ENCODE measurements at regions not wholly inside any gene's neighbourhood (a gene's known extent, or its start where the extent isn't known, plus 50 kb on each side); places are given as distances from the start of the nearest gene placed in this dataset.

DNA sequence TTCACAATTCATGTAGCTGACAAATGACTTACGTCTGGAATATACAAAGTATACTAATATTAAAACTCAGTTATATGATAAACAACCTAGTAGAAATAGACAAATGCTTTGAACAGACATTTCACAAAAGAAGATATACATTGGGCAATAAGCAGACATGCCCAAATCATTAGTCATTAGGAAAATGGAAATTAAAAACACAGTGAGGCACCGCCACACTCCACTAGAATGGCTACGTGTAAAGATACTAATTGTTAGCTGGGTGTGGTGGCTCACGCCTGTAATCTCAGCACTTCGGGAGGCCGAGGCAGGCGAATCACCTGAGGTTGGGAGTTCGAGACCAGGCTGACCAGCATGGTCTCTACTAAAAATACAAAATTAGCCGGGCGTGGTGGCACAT is 248.9 kb upstream of the TMEM132C start:
- no peak overlapping the region for H3K4me3 ChIP-seq
- no peaks in the 10 kb centered on the region for H3K4me1 ChIP-seq (ENCODE audit: control insufficient read depth, insufficient read depth, low read length)
- FAIRE-seq (no peak), ATAC-seq (no peak), DNase-seq (ENCODE audit: low read depth, low spot score) (no peak)
- no peaks in the 10 kb centered on the region for H3K27me3 ChIP-seq (replicated peaks in 1 of 2; ENCODE audit: control insufficient read depth in 2 of 2, insufficient read depth in 2 of 2, low read length in 1 of 2)
- no peaks in the 10 kb centered on the region for H3K36me3 ChIP-seq (ENCODE audit: control insufficient read depth in 2 of 2, insufficient read depth in 2 of 2, low read length in 1 of 2)
- no peaks in the 10 kb centered on the region for H3K79me2 ChIP-seq (ENCODE audit: control insufficient read depth, insufficient read depth, low read length)
- TF ChIP-seq CEBPB (IDR thresholded peaks at IDR 0.05; ENCODE audit: borderline replicate concordance in 1 of 2, low read depth in 2 of 2, low read length in 2 of 2) (no peak), POLR2A (IDR thresholded peaks at IDR 0.05; ENCODE audit: low read depth, low read length) (no peak), ZBED1 (IDR thresholded peaks at IDR 0.05; ENCODE audit: borderline replicate concordance) (no peak), CBX3 (IDR thresholded peaks at IDR 0.05; ENCODE audit: borderline replicate concordance, low read depth) (no peak), RCOR1 (conservative IDR thresholded peaks at IDR 0.05; ENCODE audit: low read depth, low read length) (no peak), EED (IDR thresholded peaks at IDR 0.05; ENCODE audit: low read depth) (no peak), NFIC (IDR thresholded peaks at IDR 0.05; ENCODE audit: low read depth, low read length) (no peak), RAD21 (IDR thresholded peaks at IDR 0.05; ENCODE audit: insufficient read depth, low read depth, low read length) (no peak), SUPT20H (IDR thresholded peaks at IDR 0.05; ENCODE audit: borderline replicate concordance, control insufficient read depth, low read depth, low read length) (no peak), GATAD2B (conservative IDR thresholded peaks at IDR 0.05; ENCODE audit: low read depth) (no peak), POU2F2 (IDR thresholded peaks at IDR 0.05; ENCODE audit: borderline replicate concordance, low read depth, low read length) (no peak)
- TF ChIP-seq, protein P1, sequence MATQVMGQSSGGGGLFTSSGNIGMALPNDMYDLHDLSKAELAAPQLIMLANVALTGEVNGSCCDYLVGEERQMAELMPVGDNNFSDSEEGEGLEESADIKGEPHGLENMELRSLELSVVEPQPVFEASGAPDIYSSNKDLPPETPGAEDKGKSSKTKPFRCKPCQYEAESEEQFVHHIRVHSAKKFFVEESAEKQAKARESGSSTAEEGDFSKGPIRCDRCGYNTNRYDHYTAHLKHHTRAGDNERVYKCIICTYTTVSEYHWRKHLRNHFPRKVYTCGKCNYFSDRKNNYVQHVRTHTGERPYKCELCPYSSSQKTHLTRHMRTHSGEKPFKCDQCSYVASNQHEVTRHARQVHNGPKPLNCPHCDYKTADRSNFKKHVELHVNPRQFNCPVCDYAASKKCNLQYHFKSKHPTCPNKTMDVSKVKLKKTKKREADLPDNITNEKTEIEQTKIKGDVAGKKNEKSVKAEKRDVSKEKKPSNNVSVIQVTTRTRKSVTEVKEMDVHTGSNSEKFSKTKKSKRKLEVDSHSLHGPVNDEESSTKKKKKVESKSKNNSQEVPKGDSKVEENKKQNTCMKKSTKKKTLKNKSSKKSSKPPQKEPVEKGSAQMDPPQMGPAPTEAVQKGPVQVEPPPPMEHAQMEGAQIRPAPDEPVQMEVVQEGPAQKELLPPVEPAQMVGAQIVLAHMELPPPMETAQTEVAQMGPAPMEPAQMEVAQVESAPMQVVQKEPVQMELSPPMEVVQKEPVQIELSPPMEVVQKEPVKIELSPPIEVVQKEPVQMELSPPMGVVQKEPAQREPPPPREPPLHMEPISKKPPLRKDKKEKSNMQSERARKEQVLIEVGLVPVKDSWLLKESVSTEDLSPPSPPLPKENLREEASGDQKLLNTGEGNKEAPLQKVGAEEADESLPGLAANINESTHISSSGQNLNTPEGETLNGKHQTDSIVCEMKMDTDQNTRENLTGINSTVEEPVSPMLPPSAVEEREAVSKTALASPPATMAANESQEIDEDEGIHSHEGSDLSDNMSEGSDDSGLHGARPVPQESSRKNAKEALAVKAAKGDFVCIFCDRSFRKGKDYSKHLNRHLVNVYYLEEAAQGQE (IDR thresholded peaks at IDR 0.05; ENCODE audit: low read depth, low read length) = no peak
- TF ChIP-seq, protein P2, sequence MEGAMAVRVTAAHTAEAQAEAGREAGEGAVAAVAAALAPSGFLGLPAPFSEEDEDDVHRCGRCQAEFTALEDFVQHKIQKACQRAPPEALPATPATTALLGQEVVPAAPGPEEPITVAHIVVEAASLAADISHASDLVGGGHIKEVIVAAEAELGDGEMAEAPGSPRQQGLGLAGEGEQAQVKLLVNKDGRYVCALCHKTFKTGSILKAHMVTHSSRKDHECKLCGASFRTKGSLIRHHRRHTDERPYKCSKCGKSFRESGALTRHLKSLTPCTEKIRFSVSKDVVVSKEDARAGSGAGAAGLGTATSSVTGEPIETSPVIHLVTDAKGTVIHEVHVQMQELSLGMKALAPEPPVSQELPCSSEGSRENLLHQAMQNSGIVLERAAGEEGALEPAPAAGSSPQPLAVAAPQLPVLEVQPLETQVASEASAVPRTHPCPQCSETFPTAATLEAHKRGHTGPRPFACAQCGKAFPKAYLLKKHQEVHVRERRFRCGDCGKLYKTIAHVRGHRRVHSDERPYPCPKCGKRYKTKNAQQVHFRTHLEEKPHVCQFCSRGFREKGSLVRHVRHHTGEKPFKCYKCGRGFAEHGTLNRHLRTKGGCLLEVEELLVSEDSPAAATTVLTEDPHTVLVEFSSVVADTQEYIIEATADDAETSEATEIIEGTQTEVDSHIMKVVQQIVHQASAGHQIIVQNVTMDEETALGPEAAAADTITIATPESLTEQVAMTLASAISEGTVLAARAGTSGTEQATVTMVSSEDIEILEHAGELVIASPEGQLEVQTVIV (IDR thresholded peaks at IDR 0.05; ENCODE audit: borderline replicate concordance, partially characterized antibody) = no peak
- TF ChIP-seq, protein P3, sequence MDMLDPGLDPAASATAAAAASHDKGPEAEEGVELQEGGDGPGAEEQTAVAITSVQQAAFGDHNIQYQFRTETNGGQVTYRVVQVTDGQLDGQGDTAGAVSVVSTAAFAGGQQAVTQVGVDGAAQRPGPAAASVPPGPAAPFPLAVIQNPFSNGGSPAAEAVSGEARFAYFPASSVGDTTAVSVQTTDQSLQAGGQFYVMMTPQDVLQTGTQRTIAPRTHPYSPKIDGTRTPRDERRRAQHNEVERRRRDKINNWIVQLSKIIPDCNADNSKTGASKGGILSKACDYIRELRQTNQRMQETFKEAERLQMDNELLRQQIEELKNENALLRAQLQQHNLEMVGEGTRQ (IDR thresholded peaks at IDR 0.05; ENCODE audit: borderline replicate concordance, low read depth, low read length) = no peak
- TF ChIP-seq, protein P4, sequence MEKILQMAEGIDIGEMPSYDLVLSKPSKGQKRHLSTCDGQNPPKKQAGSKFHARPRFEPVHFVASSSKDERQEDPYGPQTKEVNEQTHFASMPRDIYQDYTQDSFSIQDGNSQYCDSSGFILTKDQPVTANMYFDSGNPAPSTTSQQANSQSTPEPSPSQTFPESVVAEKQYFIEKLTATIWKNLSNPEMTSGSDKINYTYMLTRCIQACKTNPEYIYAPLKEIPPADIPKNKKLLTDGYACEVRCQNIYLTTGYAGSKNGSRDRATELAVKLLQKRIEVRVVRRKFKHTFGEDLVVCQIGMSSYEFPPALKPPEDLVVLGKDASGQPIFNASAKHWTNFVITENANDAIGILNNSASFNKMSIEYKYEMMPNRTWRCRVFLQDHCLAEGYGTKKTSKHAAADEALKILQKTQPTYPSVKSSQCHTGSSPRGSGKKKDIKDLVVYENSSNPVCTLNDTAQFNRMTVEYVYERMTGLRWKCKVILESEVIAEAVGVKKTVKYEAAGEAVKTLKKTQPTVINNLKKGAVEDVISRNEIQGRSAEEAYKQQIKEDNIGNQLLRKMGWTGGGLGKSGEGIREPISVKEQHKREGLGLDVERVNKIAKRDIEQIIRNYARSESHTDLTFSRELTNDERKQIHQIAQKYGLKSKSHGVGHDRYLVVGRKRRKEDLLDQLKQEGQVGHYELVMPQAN (conservative IDR thresholded peaks at IDR 0.05) = no peak
- no peak overlapping the region for H2AFZ ChIP-seq (ENCODE audit: control insufficient read depth, low read depth, low read length)
- no peaks in the 10 kb centered on the region for H3K9me3 ChIP-seq (replicated peaks; ENCODE audit: control insufficient read depth, insufficient read depth, low read length)
- intact Hi-C loops (cut with micrococcal nuclease; ENCODE audit: unreplicated experiment) (no loop called here), in situ Hi-C loops (cut with MboI) (no loop called here)
- SMC1A ChIA-PET (ENCODE audit: uncharacterized antibody, unreplicated experiment) = no interaction called here
- no peaks in the 10 kb centered on the region for H4K20me1 ChIP-seq (ENCODE audit: control insufficient read depth, insufficient read depth)
- no peak overlapping the region for H3K9ac ChIP-seq (ENCODE audit: control insufficient read depth, insufficient read depth, low read length)
- RAD21 ChIA-PET (ENCODE audit: unreplicated experiment) = no interaction called here
- WGBS (ENCODE audit: insufficient coverage, insufficient replicate concordance, low lambda C conversion rate, missing lambda C conversion rate) = 40% methylated on average over 10 of the region's 10 CpGs
- BruUV-seq (replicated peaks) = no TSS peak
- no peak overlapping the region for H3K27ac ChIP-seq (ENCODE audit: control insufficient read depth, insufficient read depth)
- CTCF ChIA-PET = no interaction called here
- POLR2A ChIA-PET = no interaction called here
- no peak overlapping the region for H3K4me2 ChIP-seq (ENCODE audit: control insufficient read depth, insufficient read depth)
